Activated T-cell treated with anti-CD3 and anti-CD28 coated beads, Interleukin-2, amount 50 U/mL, for 1 hour (primary cell): ENCODE measurements at regions not wholly inside any gene's neighbourhood (a gene's known extent, or its start where the extent isn't known, plus 50 kb on each side); places are given as distances from the start of the nearest gene placed in this dataset.

ENCODE experiments used
- DNase-seq: peaks from one replicate; pipeline ENCODE4 v3.0.0-alpha.2; 2020

- DNase-seq, result no peak
Measured at GRCh38 chr17:68812876-68813584, 142.2 kb downstream of the ABCA8 start.

GRCh38 chr17:68809148-68809547, 146.0 kb downstream of the ABCA8 start:
- DNase-seq, result no peak

- no peak for DNase-seq
Measured at GRCh38 chr17:68807998-68808772, 147.0 kb downstream of the ABCA8 start.

GRCh38 chr17:68805609-68806008, 149.6 kb downstream of the ABCA8 start:
- no peak for DNase-seq

- DNase-seq, result no peak
Measured at GRCh38 chr17:68804777-68805520, 150.2 kb downstream of the ABCA8 start.

- DNase-seq, result no peak
Measured at GRCh38 chr17:68803164-68803929, 151.8 kb downstream of the ABCA8 start.

GRCh38 chr17:68801335-68802247, 153.6 kb downstream of the ABCA8 start:
- no peak for DNase-seq

GRCh38 chr17:68800751-68801150, 154.4 kb downstream of the ABCA8 start:
- no peak for DNase-seq

GRCh38 chr17:68794636-68795434, 160.4 kb downstream of the ABCA8 start:
- no peak for DNase-seq

GRCh38 chr17:68792873-68793272, 162.3 kb downstream of the ABCA8 start:
- DNase-seq, result no peak

- no peak for DNase-seq
Measured at GRCh38 chr17:68792042-68792685, 163.0 kb downstream of the ABCA8 start.

GRCh38 chr17:68790931-68791330, 164.3 kb downstream of the ABCA8 start:
- DNase-seq, result no peak

- no peak for DNase-seq
Measured at GRCh38 chr17:68790492-68790891, 164.7 kb downstream of the ABCA8 start.

- no peak for DNase-seq
Measured at GRCh38 chr17:68789203-68789962, 165.8 kb downstream of the ABCA8 start.

GRCh38 chr17:68785565-68786486, 169.4 kb downstream of the ABCA8 start:
- DNase-seq, result no peak

GRCh38 chr17:68784431-68784830, 170.8 kb downstream of the ABCA8 start:
- DNase-seq, result no peak

- DNase-seq, result no peak
Measured at GRCh38 chr17:68783861-68784260, 171.3 kb downstream of the ABCA8 start.

GRCh38 chr17:68782789-68783188, 172.4 kb downstream of the ABCA8 start:
- no peak for DNase-seq
